T-cell (primary cell): ENCODE measurements at regions not wholly inside any gene's neighbourhood (a gene's known extent, or its start where the extent isn't known, plus 50 kb on each side); places are given as distances from the start of the nearest gene placed in this dataset.

Source experiments
- ATAC-seq, 4 experiments: fragments of 200-7000 bp in 3 of 4; fragments of 150-1000 bp in 1 of 4; cut with Tn5 transposase; replicated peaks in 1 of 4; 1 replicate in 3 of 4; 2 replicates in 1 of 4; pipeline ENCODE4 v1.10.0; 2021; ENCODE audit warnings: moderate library complexity in 3 of 4, mild to moderate bottlenecking in 2 of 4, moderate number of reproducible peaks in 1 of 4
- CTCF ChIA-PET, 2 donors: fragments of 300-600 bp; sonication (Branson Sonifier 250); formaldehyde crosslinking; loops; one replicate each; lab custom pipeline; 2022; ENCODE audit warnings: antibody characterized with exemption in 2 of 2; lab: Charles Lee
- POLR2A ChIA-PET, 2 donors: fragments of 300-600 bp; sonication (Branson Sonifier 250); formaldehyde crosslinking; loops; one replicate each; lab custom pipeline; 2022; ENCODE audit warnings: antibody characterized with exemption in 2 of 2; lab: Charles Lee
- DNase-seq, 35 experiments: peaks; one replicate each; pipeline versions ENCODE4 v3.0.0 to v3.0.0-alpha.2; 2013 to 2023
- H3K27ac ChIP-seq: one replicate; pipeline ENCODE4 v1.5.1; 2013; ENCODE audit warnings: low read length
- H3K27me3 ChIP-seq, 2 experiments: replicated peaks in 1 of 2; 1 replicate in 1 of 2; 2 replicates in 1 of 2; pipeline versions ENCODE4 v1.6.1 to v1.7.0; 2013; ENCODE audit warnings: low read length in 1 of 2, mixed read lengths in 1 of 2; ENCODE audit not compliant: control insufficient read depth in 2 of 2, insufficient read depth in 2 of 2; ENCODE audit errors: extremely low read depth in 1 of 2
- H3K36me3 ChIP-seq, 2 donors: 1 replicate in 1 of 2; 2 replicates in 1 of 2; pipeline versions ENCODE4 v1.6.1 to v1.7.0; 2013; ENCODE audit warnings: low read length in 1 of 2; ENCODE audit not compliant: control insufficient read depth in 2 of 2, insufficient read depth in 1 of 2; ENCODE audit errors: extremely low read depth in 1 of 2
- H3K4me1 ChIP-seq, 2 experiments: 1 replicate in 1 of 2; 2 replicates in 1 of 2; pipeline versions ENCODE4 v1.6.1 to v1.7.0; 2013; ENCODE audit warnings: low read length in 2 of 2, mixed read lengths in 1 of 2; ENCODE audit not compliant: insufficient read depth in 2 of 2, control insufficient read depth in 1 of 2; ENCODE audit errors: extremely low read depth in 1 of 2
- H3K4me3 ChIP-seq, 2 donors: 1 replicate in 1 of 2; 2 replicates in 1 of 2; pipeline versions ENCODE4 v1.5.1 to v1.7.0; 2013; ENCODE audit warnings: mild to moderate bottlenecking in 2 of 2, low read length in 1 of 2, moderate library complexity in 1 of 2; ENCODE audit not compliant: control insufficient read depth in 1 of 2; ENCODE audit errors: extremely low read depth in 1 of 2
- H3K9me3 ChIP-seq: 2 replicates; pipeline ENCODE4 v1.7.0; 2013
- H3K27ac Mint-ChIP-seq, 2 donors: one replicate each; pipeline ENCODE4 v1.8.0; 2020 to 2021; ENCODE audit warnings: mild to moderate bottlenecking in 2 of 2, mixed read lengths in 2 of 2
- H3K27me3 Mint-ChIP-seq, 2 donors: one replicate each; pipeline ENCODE4 v1.8.0; 2021 to 2022; ENCODE audit warnings: mixed read lengths in 2 of 2
- H3K36me3 Mint-ChIP-seq: one replicate; pipeline ENCODE4 v1.8.0; 2021; ENCODE audit warnings: mixed read lengths
- H3K4me1 Mint-ChIP-seq, 3 donors: one replicate each; pipeline ENCODE4 v1.8.0; 2020 to 2022; ENCODE audit warnings: mixed read lengths in 3 of 3, mild to moderate bottlenecking in 1 of 3
- H3K4me3 Mint-ChIP-seq, 3 donors: one replicate each; pipeline ENCODE4 v1.8.0; 2020 to 2022; ENCODE audit warnings: mild to moderate bottlenecking in 3 of 3, mixed read lengths in 3 of 3, moderate library complexity in 3 of 3
- H3K9me3 Mint-ChIP-seq, 3 donors: one replicate each; pipeline ENCODE4 v1.8.0; 2020 to 2022; ENCODE audit warnings: mixed read lengths in 3 of 3
- WGBS: methylation state at CpG from one replicate; pipeline ENCODE4 v1.1.5; 2013; ENCODE audit warnings: missing lambda C conversion rate; ENCODE audit not compliant: insufficient coverage; 5-methylcytosine and 5-hydroxymethylcytosine counted together

DNA sequence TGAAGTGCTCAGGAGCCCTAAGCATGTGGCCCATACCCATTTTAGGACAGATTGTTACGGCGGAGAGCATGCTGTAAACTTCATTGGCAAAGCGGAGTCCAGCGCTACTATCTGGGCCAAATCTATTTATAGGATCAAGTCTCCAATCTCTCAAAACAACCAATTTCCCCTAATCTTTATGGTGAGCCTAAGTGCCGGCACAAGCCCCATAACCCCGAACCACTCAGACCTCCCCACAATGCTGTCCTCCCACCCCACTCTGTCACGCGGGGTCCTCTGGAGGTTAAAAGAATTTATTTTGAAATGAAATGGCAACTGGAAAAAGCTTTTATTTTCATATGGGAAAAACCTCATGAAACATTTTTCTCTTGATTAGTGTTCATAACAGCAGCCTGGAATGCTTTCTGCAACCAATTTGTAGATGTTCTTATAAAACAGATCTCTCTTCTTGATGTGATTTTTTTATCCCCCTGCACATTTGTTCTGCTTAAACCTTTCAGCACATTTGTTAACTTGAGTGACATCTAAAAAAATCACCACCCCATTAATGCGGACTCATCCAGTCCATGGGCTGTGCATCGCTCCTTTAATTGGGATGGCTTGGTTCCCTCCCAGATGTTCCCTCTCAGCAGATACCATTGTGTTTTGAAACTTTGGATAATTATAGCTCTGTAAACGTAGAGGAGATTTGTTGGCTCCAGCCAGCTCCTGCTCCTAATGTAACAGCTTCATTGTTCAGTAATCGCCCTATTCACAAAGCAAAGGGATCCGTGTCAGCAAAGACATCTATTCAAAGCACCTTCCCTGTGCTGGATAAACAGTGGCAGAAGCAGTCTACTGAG lies 323.6 kb downstream of the CD83 start:
- no peak overlapping the region for H3K27ac Mint-ChIP-seq
- no peak for DNase-seq
- no peak overlapping the region for H3K4me3 ChIP-seq
- CTCF ChIA-PET: no interaction called here
- H3K4me1 Mint-ChIP-seq: peaks cover 3 to 13% (median 3%) of the 10 kb centered on the region in 3 donors
- no peak overlapping the region for H3K27ac ChIP-seq
- H3K9me3 Mint-ChIP-seq: no peaks in the 10 kb centered on the region
- H3K27me3 Mint-ChIP-seq: no peaks in the 10 kb centered on the region
- ATAC-seq: no peak
- H3K36me3 ChIP-seq: no peaks in the 10 kb centered on the region
- H3K9me3 ChIP-seq: no peaks in the 10 kb centered on the region
- H3K27me3 ChIP-seq: no peaks in the 10 kb centered on the region
- no peaks in the 10 kb centered on the region for H3K36me3 Mint-ChIP-seq
- no peak overlapping the region for H3K4me3 Mint-ChIP-seq
- peaks cover 4 to 10% of the 10 kb centered on the region in 2 experiments for H3K4me1 ChIP-seq
- WGBS: 71% methylated on average over 5 of the region's 13 CpGs
- POLR2A ChIA-PET: no interaction called here

DNA sequence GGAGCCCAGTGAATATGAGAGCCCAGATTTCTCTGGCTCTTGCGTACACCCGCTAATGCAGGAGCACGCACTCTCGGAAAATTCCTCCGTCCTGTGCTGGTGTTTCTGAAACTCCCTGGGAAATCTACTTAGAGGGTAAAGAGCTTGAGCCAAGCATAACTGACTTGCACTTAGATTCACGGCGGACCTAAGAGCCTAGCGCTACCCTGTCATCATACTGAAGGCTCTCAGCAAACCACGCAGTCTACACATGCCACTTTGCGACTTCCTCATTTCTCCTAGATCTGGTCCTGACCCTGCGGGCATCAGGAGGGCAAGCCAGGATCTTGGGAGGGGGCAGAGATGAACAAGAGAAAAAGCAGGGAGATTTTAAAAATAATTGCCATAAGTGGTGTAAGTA lies 324.7 kb downstream of the CD83 start:
- Mint-ChIP-seq H3K27ac (no peak overlapping the region), H3K36me3 (no peaks in the 10 kb centered on the region), H3K4me3 (no peak overlapping the region), H3K9me3 (no peaks in the 10 kb centered on the region), H3K4me1 (peaks cover 3 to 13% (median 3%) of the 10 kb centered on the region in 3 donors), H3K27me3 (no peaks in the 10 kb centered on the region)
- no peak overlapping the region for H3K4me3 ChIP-seq
- ChIA-PET POLR2A (no interaction called here), CTCF (no interaction called here)
- DNase-seq (no peak), ATAC-seq (no peak)
- whole genome bisulfite sequencing: 94% methylated on average over 9 of the region's 11 CpGs
- H3K9me3 ChIP-seq: no peaks in the 10 kb centered on the region
- H3K27ac ChIP-seq: no peak overlapping the region
- no peaks in the 10 kb centered on the region for H3K36me3 ChIP-seq
- H3K27me3 ChIP-seq: no peaks in the 10 kb centered on the region
- peaks cover 4 to 10% of the 10 kb centered on the region in 2 experiments for H3K4me1 ChIP-seq

DNA sequence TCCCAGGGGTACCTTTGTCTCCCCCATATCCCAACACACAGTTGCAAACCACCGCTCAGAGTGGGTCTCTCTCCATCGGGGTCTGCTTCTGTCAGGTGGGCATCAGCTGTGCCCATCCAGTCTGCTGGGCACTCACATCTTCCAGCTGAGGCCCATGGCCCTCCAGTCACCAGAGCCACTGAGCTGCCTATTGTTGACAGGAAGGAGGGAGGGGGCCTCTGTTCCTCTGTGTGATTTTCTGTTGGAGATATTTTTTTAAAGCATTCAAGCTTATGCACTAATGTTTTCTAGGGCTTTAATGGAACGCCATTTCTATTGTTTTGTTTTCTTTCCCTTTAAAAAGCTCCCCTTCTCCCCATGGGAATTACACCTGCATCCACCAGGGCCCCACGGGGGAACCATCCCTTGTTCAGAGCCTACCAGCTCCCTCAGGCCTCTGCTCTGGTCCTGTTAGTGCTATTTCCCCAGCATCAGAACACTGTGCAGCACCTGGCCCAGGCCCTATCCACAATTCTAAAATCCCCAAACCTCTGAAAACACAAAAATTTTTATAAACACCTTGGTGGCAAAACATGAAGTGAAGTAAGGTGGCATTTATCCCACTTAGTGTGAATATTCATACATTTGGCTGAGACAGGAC lies 326.2 kb downstream of the CD83 start:
- Mint-ChIP-seq H3K36me3 (peaks cover 6% of the 10 kb centered on the region), H3K4me3 (no peak overlapping the region), H3K9me3 (peaks cover 0 to 7% (median 3%) of the 10 kb centered on the region in 3 donors), H3K27me3 (no peaks in the 10 kb centered on the region), H3K4me1 (peaks cover 3 to 13% (median 5%) of the 10 kb centered on the region in 3 donors), H3K27ac (peak overlapping the region in 1 of 2 donors; percentile 5)
- ChIA-PET POLR2A (no interaction called here), CTCF (interaction anchor here in 1 of 2 donors (0.6 kb wide), 1 partner anchor 791 kb away, joined by 3 read pairs; no protein-coding TSS in a partner anchor)
- Histone ChIP-seq H3K4me1 (peaks cover 4 to 10% of the 10 kb centered on the region in 2 experiments), H3K27me3 (no peaks in the 10 kb centered on the region), H3K9me3 (no peaks in the 10 kb centered on the region), H3K4me3 (no peak overlapping the region), H3K36me3 (no peaks in the 10 kb centered on the region), H3K27ac (no peak overlapping the region)
- 73% methylated on average over 3 of the region's 4 CpGs for WGBS
- ATAC-seq (no peak), DNase-seq (no peak)

DNA sequence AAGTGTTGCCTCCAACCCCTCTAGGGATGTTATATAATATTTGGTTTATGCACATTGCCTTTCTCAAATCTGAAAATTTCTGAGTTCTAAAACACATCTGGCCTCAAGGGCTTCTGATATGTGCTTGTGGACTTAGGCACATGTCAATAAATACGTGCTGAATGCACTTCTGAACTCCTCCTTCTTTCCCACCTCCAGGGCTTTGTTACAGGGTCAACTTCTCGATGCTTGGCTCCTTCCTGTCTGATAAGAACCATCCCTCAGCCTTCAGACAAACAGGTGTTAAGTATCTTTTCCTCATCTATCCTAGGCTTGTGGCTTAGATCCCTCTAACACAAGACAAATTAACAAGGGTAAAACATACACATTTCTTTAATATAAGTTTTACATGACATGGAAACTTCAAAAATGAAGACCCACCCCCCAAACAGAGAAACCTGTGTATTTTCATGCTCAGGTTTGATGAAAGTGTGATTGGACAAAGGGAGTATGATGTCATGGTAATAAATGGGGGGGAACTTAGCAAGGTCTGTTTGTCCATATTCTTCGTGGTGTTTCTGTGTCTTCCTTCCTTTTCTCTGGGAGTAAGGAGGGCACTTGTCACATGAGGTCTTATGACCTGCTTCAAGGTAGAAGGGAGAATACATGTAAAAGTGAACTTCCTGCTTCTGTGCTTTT lies 326.9 kb downstream of the CD83 start:
- ChIA-PET POLR2A (no interaction called here), CTCF (interaction anchor here in 1 of 2 donors (0.6 kb wide), 1 partner anchor 790 kb away, joined by 3 read pairs; no protein-coding TSS in a partner anchor)
- DNase-seq (no peak), ATAC-seq (no peak)
- Mint-ChIP-seq H3K4me3 (no peak overlapping the region), H3K27me3 (no peaks in the 10 kb centered on the region), H3K9me3 (peaks cover 0 to 8% (median 3%) of the 10 kb centered on the region in 3 donors), H3K36me3 (peaks cover 6% of the 10 kb centered on the region), H3K27ac (no peak overlapping the region), H3K4me1 (peaks cover 7 to 17% (median 9%) of the 10 kb centered on the region in 3 donors)
- Histone ChIP-seq H3K4me1 (peaks cover 9 to 13% of the 10 kb centered on the region in 2 experiments), H3K9me3 (no peaks in the 10 kb centered on the region), H3K36me3 (no peaks in the 10 kb centered on the region), H3K27ac (no peak overlapping the region), H3K27me3 (no peaks in the 10 kb centered on the region), H3K4me3 (no peak overlapping the region)
- WGBS: 60% methylated on average over 3 of the region's 3 CpGs

DNA sequence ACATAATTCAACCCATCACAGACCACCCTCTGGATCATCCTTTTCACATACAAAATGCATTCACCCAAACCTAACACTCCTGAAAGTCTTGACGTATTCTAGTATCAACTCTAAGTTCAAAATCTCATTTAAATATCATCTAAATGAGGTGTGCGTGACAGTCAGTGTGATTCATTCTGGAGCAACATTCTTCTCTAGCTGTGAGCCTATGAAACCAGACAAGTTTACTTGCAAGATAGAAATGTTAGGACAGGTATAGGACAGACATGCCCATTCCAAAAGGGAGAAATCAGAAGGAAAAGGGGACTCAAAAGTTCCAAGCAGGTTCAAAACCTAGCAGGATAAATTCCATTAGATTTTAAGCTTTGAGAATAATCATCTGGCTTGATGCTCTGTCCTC lies 329.7 kb downstream of the CD83 start:
- ATAC-seq (no peak), DNase-seq (no peak)
- Histone ChIP-seq H3K27me3 (no peaks in the 10 kb centered on the region), H3K36me3 (no peaks in the 10 kb centered on the region), H3K4me1 (peaks cover 22 to 28% of the 10 kb centered on the region in 2 experiments), H3K9me3 (no peaks in the 10 kb centered on the region), H3K27ac (no peak overlapping the region), H3K4me3 (no peak overlapping the region)
- POLR2A ChIA-PET: interaction anchor here in 1 of 2 donors (0.7 kb wide), 1 partner anchor 1773 kb away, joined by 3 read pairs; no protein-coding TSS in a partner anchor
- Mint-ChIP-seq H3K9me3 (peaks cover 0 to 8% (median 3%) of the 10 kb centered on the region in 3 donors), H3K27me3 (no peaks in the 10 kb centered on the region), H3K4me3 (no peak overlapping the region), H3K4me1 (peaks cover 30 to 36% (median 32%) of the 10 kb centered on the region in 3 donors), H3K36me3 (peaks cover 6% of the 10 kb centered on the region), H3K27ac (no peak overlapping the region)
- CTCF ChIA-PET: interaction anchor here in 1 of 2 donors (1.1 kb wide), 1 partner anchor 8 kb away, joined by 4 read pairs; no protein-coding TSS in a partner anchor
- 100% methylated on average over 1 of the region's 2 CpGs for WGBS

DNA sequence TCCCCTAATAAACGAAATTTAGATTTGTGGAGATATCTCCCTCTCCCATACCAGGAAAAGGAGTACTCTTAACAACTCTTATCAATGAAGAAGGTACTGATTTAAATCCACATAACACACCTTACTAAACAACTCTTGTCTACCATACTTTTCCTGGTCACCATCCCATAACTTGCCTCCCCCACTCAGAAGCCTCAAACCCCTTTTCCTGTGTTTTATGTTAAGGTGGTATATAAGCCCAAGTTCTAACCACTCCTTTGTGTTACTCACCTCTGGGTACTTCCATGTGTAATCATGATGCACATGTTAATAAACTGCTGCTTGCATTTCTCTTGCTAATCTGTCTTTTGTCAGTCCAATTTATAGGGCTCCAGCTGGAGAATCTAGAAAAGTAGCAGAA lies 330.7 kb downstream of the CD83 start:
- peaks cover 31 to 36% of the 10 kb centered on the region in 2 experiments for H3K4me1 ChIP-seq
- H3K27me3 Mint-ChIP-seq: no peaks in the 10 kb centered on the region

More for the DNA sequence above, 330.7 kb downstream of the CD83 start:
- no CpG with 5 or more reads among the region's 1 CpG for WGBS
- Histone ChIP-seq H3K27ac (no peak overlapping the region), H3K4me3 (no peak overlapping the region), H3K27me3 (no peaks in the 10 kb centered on the region), H3K9me3 (no peaks in the 10 kb centered on the region), H3K36me3 (no peaks in the 10 kb centered on the region)
- DNase-seq (no peak), ATAC-seq (no peak)
- Mint-ChIP-seq H3K4me3 (no peak overlapping the region), H3K9me3 (peaks cover 0 to 8% (median 3%) of the 10 kb centered on the region in 3 donors), H3K36me3 (peaks cover 6% of the 10 kb centered on the region), H3K4me1 (peaks cover 40 to 46% (median 42%) of the 10 kb centered on the region in 3 donors), H3K27ac (no peak overlapping the region)
- POLR2A ChIA-PET: no interaction called here
- CTCF ChIA-PET: interaction anchor here in 1 of 2 donors (1.1 kb wide), 1 partner anchor 9 kb away, joined by 4 read pairs; no protein-coding TSS in a partner anchor
